GM21526 (cell line): ENCODE measurements at regions not wholly inside any gene's neighbourhood (a gene's known extent, or its start where the extent isn't known, plus 50 kb on each side); places are given as distances from the start of the nearest gene placed in this dataset.
A peak's percentile ranks its signal among the peaks of the same experiment; 100 is the strongest.

Experiments
- ATAC-seq: cut with Tn5 transposase; IDR thresholded peaks from one replicate; pipeline ENCODE4 v1.9.1; 2021; ENCODE audit warnings: moderate library complexity; ENCODE audit not compliant: unreplicated experiment, low FRiP score

- ATAC-seq = no peak
These were observed 62.0 kb upstream of the HES1 start for GRCh38 chr3:194073926-194074325.

GRCh38 chr3:194075088-194075615 lies 60.8 kb upstream of the HES1 start:
- no peak for ATAC-seq

GRCh38 chr3:194075802-194076460 lies 60.0 kb upstream of the HES1 start:
- no peak for ATAC-seq

- ATAC-seq = no peak
These were observed 59.5 kb upstream of the HES1 start for GRCh38 chr3:194076475-194076874.

- no peak for ATAC-seq
These were observed 58.3 kb upstream of the HES1 start for GRCh38 chr3:194077602-194078001.

GRCh38 chr3:194078045-194078821 lies 57.7 kb upstream of the HES1 start:
- no peak for ATAC-seq

- no peak for ATAC-seq
These were observed 56.2 kb upstream of the HES1 start for GRCh38 chr3:194079702-194080172.

- no peak for ATAC-seq
These were observed 55.5 kb upstream of the HES1 start for GRCh38 chr3:194080436-194080835.

- no peak for ATAC-seq
These were observed 54.8 kb upstream of the HES1 start for GRCh38 chr3:194080913-194081800.

GRCh38 chr3:194081826-194082225 lies 54.1 kb upstream of the HES1 start:
- ATAC-seq = no peak

GRCh38 chr3:194082743-194083636 lies 53.0 kb upstream of the HES1 start:
- no peak for ATAC-seq

GRCh38 chr3:194083637-194084224 lies 52.2 kb upstream of the HES1 start:
- ATAC-seq = peak; percentile 31

GRCh38 chr3:194084284-194084683 lies 51.7 kb upstream of the HES1 start:
- ATAC-seq = peak; percentile 95
